Lung (tissue), 11 donors: ENCODE measurements at regions not wholly inside any gene's neighbourhood (a gene's known extent, or its start where the extent isn't known, plus 50 kb on each side); places are given as distances from the start of the nearest gene placed in this dataset.

Experiments
- ATAC-seq: fragments of 200-7000 bp; cut with Tn5 transposase; one replicate; pipeline ENCODE4 v1.9.1; 2020; ENCODE audit warnings: moderate number of reproducible peaks; ENCODE audit not compliant: insufficient read depth, low FRiP score
- DNase-seq, 3 donors: peaks; one replicate each; pipeline ENCODE4 v3.0.0-alpha.2; 2013 to 2017
- H3K27ac ChIP-seq, 2 donors: one replicate each; pipeline ENCODE4 v1.5.1; 2013; ENCODE audit warnings: mild to moderate bottlenecking in 2 of 2, moderate library complexity in 2 of 2, control low read depth in 1 of 2, inconsistent platforms in 1 of 2, low read depth in 1 of 2, low read length in 1 of 2
- H3K27me3 ChIP-seq, 3 donors: one replicate each; pipeline ENCODE4 v1.5.1; 2013; ENCODE audit warnings: low read length in 2 of 3; ENCODE audit not compliant: control insufficient read depth in 3 of 3, insufficient read depth in 3 of 3
- H3K36me3 ChIP-seq, 4 donors: one replicate each; pipeline ENCODE4 v1.5.1; 2013; ENCODE audit warnings: low read length in 4 of 4, mild to moderate bottlenecking in 1 of 4, moderate library complexity in 1 of 4; ENCODE audit not compliant: control insufficient read depth in 4 of 4, insufficient read depth in 4 of 4
- H3K4me1 ChIP-seq, 5 donors: one replicate each; pipeline ENCODE4 v1.5.1; 2013; ENCODE audit warnings: low read length in 5 of 5, mild to moderate bottlenecking in 2 of 5, moderate library complexity in 1 of 5; ENCODE audit not compliant: control insufficient read depth in 5 of 5, insufficient read depth in 5 of 5
- H3K4me3 ChIP-seq: one replicate; pipeline ENCODE4 v1.5.1; 2013; ENCODE audit warnings: mild to moderate bottlenecking, control low read depth, moderate library complexity
- H3K9ac ChIP-seq, 2 donors: one replicate each; pipeline ENCODE4 v1.5.1; 2013; ENCODE audit warnings: low read length in 2 of 2, control low read depth in 1 of 2; ENCODE audit not compliant: insufficient read depth in 1 of 2
- H3K9me3 ChIP-seq, 4 donors: one replicate each; pipeline ENCODE4 v1.5.1; 2013; ENCODE audit warnings: low read length in 3 of 4, mild to moderate bottlenecking in 1 of 4, moderate library complexity in 1 of 4; ENCODE audit not compliant: control insufficient read depth in 4 of 4, insufficient read depth in 3 of 4
- CTCF ChIP-seq: IDR thresholded peaks from 2 replicates; pipeline ENCODE4 v1.5.1; 2012; ENCODE audit warnings: mild to moderate bottlenecking; ENCODE audit errors: control extremely low read depth, extremely low read depth
- WGBS, 2 donors: extraction: QIAGEN DNeasy Blood & Tissue Kit; methylation state at CpG; one replicate each; pipeline ENCODE4 v1.1.7; 2013; 5-methylcytosine and 5-hydroxymethylcytosine counted together
- donor health status: control.
- donor health status: control.
- donor health status: Bipolar disorder and iron deficiency.
- donor health status: healthy.
- donor health status: DM: yes; HTN: yes; CAD: no.

GRCh38 chr6:22455378-22455777 lies 114.0 kb upstream of the HDGFL1 start:
- no peak for ATAC-seq
- Histone ChIP-seq H3K4me1 (no peaks in the 10 kb centered on the region), H3K9ac (no peak overlapping the region), H3K4me3 (no peak overlapping the region), H3K27ac (no peak overlapping the region), H3K9me3 (no peaks in the 10 kb centered on the region), H3K27me3 (no peaks in the 10 kb centered on the region), H3K36me3 (no peaks in the 10 kb centered on the region)
- no peak for TF ChIP-seq CTCF
- DNase-seq: no peak
- 90 to 98% methylated on average over 1 of the region's 1 CpG for WGBS, 2 donors

GRCh38 chr6:22457996-22458395 lies 111.4 kb upstream of the HDGFL1 start:
- 84 to 91% methylated on average over 1 of the region's 1 CpG for WGBS, 2 donors
- H3K36me3 ChIP-seq: no peaks in the 10 kb centered on the region
- H3K9me3 ChIP-seq: no peaks in the 10 kb centered on the region
- H3K27me3 ChIP-seq: no peaks in the 10 kb centered on the region
- H3K9ac ChIP-seq: no peak overlapping the region
- DNase-seq: no peak
- H3K4me1 ChIP-seq: no peaks in the 10 kb centered on the region
- no peak for ATAC-seq
- H3K4me3 ChIP-seq: no peak overlapping the region
- TF ChIP-seq CTCF: no peak
- no peak overlapping the region for H3K27ac ChIP-seq

GRCh38 chr6:22466665-22467245 lies 102.6 kb upstream of the HDGFL1 start:
- no peak for TF ChIP-seq CTCF
- DNase-seq (peak; percentile 55 to 78 (median 60)), ATAC-seq (peak; percentile 62)
- Histone ChIP-seq H3K27me3 (no peaks in the 10 kb centered on the region), H3K27ac (no peak overlapping the region), H3K4me3 (no peak overlapping the region), H3K9me3 (no peaks in the 10 kb centered on the region), H3K4me1 (peaks cover 2 to 14% (median 8%) of the 10 kb centered on the region in 5 donors), H3K9ac (no peak overlapping the region), H3K36me3 (no peaks in the 10 kb centered on the region)
- 57 to 69% methylated on average over 4 of the region's 4 CpGs for WGBS, 2 donors

- ATAC-seq (no peak), DNase-seq (no peak)
- H3K4me3 ChIP-seq: no peak overlapping the region
- H3K9me3 ChIP-seq: no peaks in the 10 kb centered on the region
- no peaks in the 10 kb centered on the region for H3K36me3 ChIP-seq
- no peak overlapping the region for H3K27ac ChIP-seq
- H3K4me1 ChIP-seq: peaks cover 3 to 14% (median 8%) of the 10 kb centered on the region in 5 donors
- no peak for TF ChIP-seq CTCF
- H3K27me3 ChIP-seq: no peaks in the 10 kb centered on the region
- H3K9ac ChIP-seq: no peak overlapping the region
- 89 to 90% methylated on average over 3 of the region's 3 CpGs for WGBS, 2 donors
These were observed 101.7 kb upstream of the HDGFL1 start for GRCh38 chr6:22467645-22468044.
